ENCODE measurements at regions not wholly inside any gene's neighbourhood (a gene's known extent, or its start where the extent isn't known, plus 50 kb on each side); places are given as distances from the start of the nearest gene placed in this dataset.
A peak's percentile ranks its signal among the peaks of the same experiment; 100 is the strongest.

DNA sequence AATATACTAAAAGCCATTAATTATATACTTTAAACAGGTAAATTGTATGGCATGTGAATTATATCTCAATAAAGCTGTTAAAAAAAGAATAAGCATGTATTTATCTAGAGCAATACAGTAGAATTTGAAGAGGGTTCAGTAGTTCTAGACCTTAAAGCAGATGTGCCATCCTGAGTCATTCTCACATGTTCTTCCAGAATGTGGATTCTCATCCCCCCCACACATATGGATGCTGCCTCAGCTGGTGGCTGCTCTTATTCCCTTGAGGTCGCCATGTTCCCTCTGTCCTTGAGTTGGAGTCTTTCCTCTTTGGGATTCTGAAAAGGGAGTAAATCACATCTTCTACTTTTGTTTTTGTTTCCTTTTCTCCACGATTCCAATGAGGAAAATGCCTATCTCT lies 321.3 kb downstream of the AEBP2 start:
- Mint-ChIP-seq H3K4me1 (ENCODE audit: low read depth) (no peaks in the 10 kb centered on the region), H3K4me3 (no peak overlapping the region), H3K27me3 (no peaks in the 10 kb centered on the region), H3K9me3 (no peaks in the 10 kb centered on the region), H3K36me3 (ENCODE audit: low read depth) (no peaks in the 10 kb centered on the region), H3K27ac (no peak overlapping the region)
- DNase-seq (no peak), ATAC-seq (ENCODE audit: poor library complexity) (no peak)
- H3K36me3 ChIP-seq (ENCODE audit: insufficient read depth, low read length): no peaks in the 10 kb centered on the region
- H3K27ac ChIP-seq (ENCODE audit: low read depth in 1 of 2, low read length in 2 of 2): no peak overlapping the region
- intact Hi-C loops (cut with DNase I, micrococcal nuclease): no loop called here
- ChIA-PET POLR2A (no interaction called here), CTCF (no interaction called here)
- H3K4me1 ChIP-seq (ENCODE audit: insufficient read depth, low read length): no peaks in the 10 kb centered on the region
- no peaks in the 10 kb centered on the region for H3K27me3 ChIP-seq (ENCODE audit: control insufficient read depth in 1 of 2, insufficient read depth in 2 of 2, low read length in 2 of 2)
- H3K4me3 ChIP-seq (ENCODE audit: low read length): no peak overlapping the region
- TF ChIP-seq, protein P1, sequence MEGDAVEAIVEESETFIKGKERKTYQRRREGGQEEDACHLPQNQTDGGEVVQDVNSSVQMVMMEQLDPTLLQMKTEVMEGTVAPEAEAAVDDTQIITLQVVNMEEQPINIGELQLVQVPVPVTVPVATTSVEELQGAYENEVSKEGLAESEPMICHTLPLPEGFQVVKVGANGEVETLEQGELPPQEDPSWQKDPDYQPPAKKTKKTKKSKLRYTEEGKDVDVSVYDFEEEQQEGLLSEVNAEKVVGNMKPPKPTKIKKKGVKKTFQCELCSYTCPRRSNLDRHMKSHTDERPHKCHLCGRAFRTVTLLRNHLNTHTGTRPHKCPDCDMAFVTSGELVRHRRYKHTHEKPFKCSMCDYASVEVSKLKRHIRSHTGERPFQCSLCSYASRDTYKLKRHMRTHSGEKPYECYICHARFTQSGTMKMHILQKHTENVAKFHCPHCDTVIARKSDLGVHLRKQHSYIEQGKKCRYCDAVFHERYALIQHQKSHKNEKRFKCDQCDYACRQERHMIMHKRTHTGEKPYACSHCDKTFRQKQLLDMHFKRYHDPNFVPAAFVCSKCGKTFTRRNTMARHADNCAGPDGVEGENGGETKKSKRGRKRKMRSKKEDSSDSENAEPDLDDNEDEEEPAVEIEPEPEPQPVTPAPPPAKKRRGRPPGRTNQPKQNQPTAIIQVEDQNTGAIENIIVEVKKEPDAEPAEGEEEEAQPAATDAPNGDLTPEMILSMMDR (IDR thresholded peaks at IDR 0.05): no peak
- peaks cover 0 to 4% of the 10 kb centered on the region in 2 experiments for H3K9me3 ChIP-seq (ENCODE audit: control insufficient read depth in 1 of 2, insufficient read depth in 1 of 2, low read length in 2 of 2)

GRCh38 chr12:19761463-19761862 lies 322.2 kb downstream of the AEBP2 start:
- ChIA-PET CTCF (no interaction called here), POLR2A (no interaction called here)
- peak in 2 of 14 experiments; percentile 2 to 3 for DNase-seq
- ATAC-seq (ENCODE audit: poor library complexity): no peak
- no peak overlapping the region for H3K4me3 ChIP-seq (ENCODE audit: low read length)
- no peaks in the 10 kb centered on the region for H3K4me1 Mint-ChIP-seq (ENCODE audit: low read depth)
- TF ChIP-seq, protein P1 (IDR thresholded peaks at IDR 0.05): no peak
- no peak overlapping the region for H3K27ac Mint-ChIP-seq
- peaks cover 0 to 4% of the 10 kb centered on the region in 2 experiments for H3K9me3 ChIP-seq (ENCODE audit: control insufficient read depth in 1 of 2, insufficient read depth in 1 of 2, low read length in 2 of 2)
- no peaks in the 10 kb centered on the region for H3K9me3 Mint-ChIP-seq
- no peaks in the 10 kb centered on the region for H3K4me1 ChIP-seq (ENCODE audit: insufficient read depth, low read length)
- H3K4me3 Mint-ChIP-seq: no peak overlapping the region
- H3K27me3 ChIP-seq (ENCODE audit: control insufficient read depth in 1 of 2, insufficient read depth in 2 of 2, low read length in 2 of 2): no peaks in the 10 kb centered on the region
- no peaks in the 10 kb centered on the region for H3K36me3 ChIP-seq (ENCODE audit: insufficient read depth, low read length)
- intact Hi-C loops (cut with DNase I, micrococcal nuclease): no loop called here
- no peaks in the 10 kb centered on the region for H3K27me3 Mint-ChIP-seq
- H3K27ac ChIP-seq (ENCODE audit: low read depth in 1 of 2, low read length in 2 of 2): no peak overlapping the region
- H3K36me3 Mint-ChIP-seq (ENCODE audit: low read depth): no peaks in the 10 kb centered on the region

DNA sequence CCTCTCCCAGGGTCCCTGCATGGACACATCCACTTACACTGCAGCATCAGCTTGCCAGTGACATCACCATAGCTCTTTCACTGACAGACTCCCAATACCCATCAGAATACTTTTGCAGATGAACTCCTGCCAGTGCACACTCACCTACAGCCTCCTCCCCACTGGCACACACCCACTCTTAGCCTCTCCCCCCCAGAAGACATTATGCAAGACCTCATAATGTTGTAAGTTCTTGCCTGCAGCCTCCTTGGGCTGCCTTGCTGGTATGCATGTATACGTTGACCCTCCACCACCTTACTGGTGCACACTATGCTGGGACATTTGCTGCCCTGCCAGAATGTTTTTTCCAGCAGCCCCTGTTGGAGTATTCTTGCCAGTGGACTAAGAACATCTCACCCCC lies 324.2 kb downstream of the AEBP2 start:
- H3K27me3 ChIP-seq (ENCODE audit: control insufficient read depth in 1 of 2, insufficient read depth in 2 of 2, low read length in 2 of 2): no peaks in the 10 kb centered on the region
- ATAC-seq (ENCODE audit: poor library complexity): no peak
- no peak overlapping the region for H3K27ac ChIP-seq (ENCODE audit: low read depth in 1 of 2, low read length in 2 of 2)
- no peak overlapping the region for H3K27ac Mint-ChIP-seq
- TF ChIP-seq, protein P1 (IDR thresholded peaks at IDR 0.05): no peak
- H3K4me3 ChIP-seq (ENCODE audit: low read length): no peak overlapping the region
- H3K9me3 Mint-ChIP-seq: no peaks in the 10 kb centered on the region
- ChIA-PET CTCF (interaction anchor here (1.3 kb wide), 1 partner anchor 27 kb away, joined by 3 read pairs; no protein-coding TSS in a partner anchor), POLR2A (interaction anchor here (0.8 kb wide), 1 partner anchor 16 kb away, joined by 4 read pairs; no protein-coding TSS in a partner anchor)
- DNase-seq: no peak
- intact Hi-C loops (cut with DNase I, micrococcal nuclease): no loop called here
- H3K36me3 ChIP-seq (ENCODE audit: insufficient read depth, low read length): no peaks in the 10 kb centered on the region
- H3K4me1 Mint-ChIP-seq (ENCODE audit: low read depth): no peaks in the 10 kb centered on the region
- H3K27me3 Mint-ChIP-seq: no peaks in the 10 kb centered on the region
- H3K4me3 Mint-ChIP-seq: no peak overlapping the region
- no peaks in the 10 kb centered on the region for H3K4me1 ChIP-seq (ENCODE audit: insufficient read depth, low read length)
- H3K9me3 ChIP-seq (ENCODE audit: control insufficient read depth in 1 of 2, insufficient read depth in 1 of 2, low read length in 2 of 2): peaks cover 0 to 4% of the 10 kb centered on the region in 2 experiments
- no peaks in the 10 kb centered on the region for H3K36me3 Mint-ChIP-seq (ENCODE audit: low read depth)

Data from CD4-positive, alpha-beta T cell (primary cell).